Osteoblast (primary cell): ENCODE measurements at regions not wholly inside any gene's neighbourhood (a gene's known extent, or its start where the extent isn't known, plus 50 kb on each side); places are given as distances from the start of the nearest gene placed in this dataset.

Source experiments
- DNase-seq: peaks from one replicate; pipeline ENCODE4 v3.0.0; 2011; ENCODE audit warnings: low spot score, mixed read lengths; ENCODE audit not compliant: insufficient read length; ENCODE audit errors: missing footprints
- H2AFZ ChIP-seq: 2 replicates; pipeline ENCODE4 v1.6.0; 2011; ENCODE audit warnings: mild to moderate bottlenecking, low read length
- H3K27ac ChIP-seq: 2 replicates; pipeline ENCODE4 v1.5.1; 2011; ENCODE audit warnings: mild to moderate bottlenecking, low read depth, low read length, moderate library complexity
- H3K27me3 ChIP-seq: 2 replicates; pipeline ENCODE4 v1.6.0; 2012; ENCODE audit warnings: mild to moderate bottlenecking, control low read depth, inconsistent platforms, low read length, moderate library complexity; ENCODE audit not compliant: insufficient read depth
- H3K36me3 ChIP-seq: 2 replicates; pipeline ENCODE4 v1.5.1; 2011; ENCODE audit warnings: mild to moderate bottlenecking, low read length, control low read depth, moderate library complexity; ENCODE audit not compliant: insufficient read depth
- H3K4me1 ChIP-seq: 2 replicates; pipeline ENCODE4 v1.5.1; 2011; ENCODE audit warnings: mild to moderate bottlenecking, low read length, control low read depth, moderate library complexity; ENCODE audit not compliant: insufficient read depth
- H3K4me2 ChIP-seq: 2 replicates; pipeline ENCODE4 v1.6.0; 2011; ENCODE audit warnings: mild to moderate bottlenecking, low read length; ENCODE audit not compliant: insufficient read depth
- H3K4me3 ChIP-seq: fragments of 200-600 bp; sonication (generic); 3 replicates; pipeline ENCODE4 v1.5.1; 2012; ENCODE audit warnings: mild to moderate bottlenecking, low read length, inconsistent platforms; ENCODE audit not compliant: insufficient read depth
- H3K79me2 ChIP-seq: 2 replicates; pipeline ENCODE4 v1.6.0; 2012; ENCODE audit warnings: mild to moderate bottlenecking, low read length, control low read depth, inconsistent platforms; ENCODE audit not compliant: insufficient read depth
- H3K9me3 ChIP-seq: 2 replicates; pipeline ENCODE4 v1.5.1; 2011; ENCODE audit warnings: low read depth, low read length, control low read depth
- H4K20me1 ChIP-seq: 2 replicates; pipeline ENCODE4 v1.6.0; 2012; ENCODE audit warnings: mild to moderate bottlenecking, low read length, control low read depth; ENCODE audit not compliant: insufficient read depth
- CTCF ChIP-seq: IDR thresholded peaks from 2 replicates; pipeline ENCODE4 v1.5.1; 2011; ENCODE audit warnings: mild to moderate bottlenecking, low read depth, low read length, moderate library complexity; ENCODE audit errors: extremely low read depth

GRCh38 chr10:8171008-8171407 lies 116.5 kb downstream of the GATA3 start:
- Histone ChIP-seq H4K20me1 (no peaks in the 10 kb centered on the region), H3K4me1 (no peaks in the 10 kb centered on the region), H3K4me2 (no peak overlapping the region), H3K79me2 (no peaks in the 10 kb centered on the region), H3K9me3 (no peaks in the 10 kb centered on the region), H3K27ac (no peak overlapping the region), H3K27me3 (no peaks in the 10 kb centered on the region), H3K4me3 (no peak overlapping the region), H3K36me3 (no peaks in the 10 kb centered on the region), H2AFZ (no peak overlapping the region)
- TF ChIP-seq CTCF, result no peak
- no peak for DNase-seq

GRCh38 chr10:8172604-8173003 lies 118.1 kb downstream of the GATA3 start:
- Histone ChIP-seq H3K4me1 (no peaks in the 10 kb centered on the region), H3K79me2 (no peaks in the 10 kb centered on the region), H3K36me3 (no peaks in the 10 kb centered on the region), H2AFZ (no peak overlapping the region), H3K4me2 (no peak overlapping the region), H3K4me3 (no peak overlapping the region), H4K20me1 (no peaks in the 10 kb centered on the region), H3K9me3 (no peaks in the 10 kb centered on the region), H3K27ac (no peak overlapping the region), H3K27me3 (no peaks in the 10 kb centered on the region)
- no peak for TF ChIP-seq CTCF
- no peak for DNase-seq

- H3K27ac ChIP-seq, result no peak overlapping the region
- no peaks in the 10 kb centered on the region for H3K27me3 ChIP-seq
- H3K36me3 ChIP-seq, result no peaks in the 10 kb centered on the region
- no peak for TF ChIP-seq CTCF
- H3K4me2 ChIP-seq, result no peak overlapping the region
- H3K4me1 ChIP-seq, result no peaks in the 10 kb centered on the region
- no peak overlapping the region for H3K4me3 ChIP-seq
- no peaks in the 10 kb centered on the region for H3K79me2 ChIP-seq
- DNase-seq, result no peak
- H2AFZ ChIP-seq, result no peak overlapping the region
- no peaks in the 10 kb centered on the region for H3K9me3 ChIP-seq
- no peaks in the 10 kb centered on the region for H4K20me1 ChIP-seq
Observed at GRCh38 chr10:8173243-8173865, 118.9 kb downstream of the GATA3 start.

- H3K4me1 ChIP-seq, result no peaks in the 10 kb centered on the region
Observed at GRCh38 chr10:8173866-8174243, 119.4 kb downstream of the GATA3 start.

More at GRCh38 chr10:8173866-8174243, 119.4 kb downstream of the GATA3 start:
- no peak overlapping the region for H3K4me2 ChIP-seq
- no peak for DNase-seq
- no peak overlapping the region for H3K4me3 ChIP-seq
- no peak overlapping the region for H2AFZ ChIP-seq
- H3K79me2 ChIP-seq, result no peaks in the 10 kb centered on the region
- TF ChIP-seq CTCF, result no peak
- H3K27me3 ChIP-seq, result no peaks in the 10 kb centered on the region
- H3K36me3 ChIP-seq, result no peaks in the 10 kb centered on the region
- no peaks in the 10 kb centered on the region for H3K9me3 ChIP-seq
- no peak overlapping the region for H3K27ac ChIP-seq
- no peaks in the 10 kb centered on the region for H4K20me1 ChIP-seq
